ENCODE measurements at regions not wholly inside any gene's neighbourhood (a gene's known extent, or its start where the extent isn't known, plus 50 kb on each side); places are given as distances from the start of the nearest gene placed in this dataset.

GRCh38 chr16:17803625-17804410 lies 333.1 kb upstream of the XYLT1 start:
- TF ChIP-seq EZH2 (IDR thresholded peaks at IDR 0.05; ENCODE audit: insufficient read depth, poor library complexity, severe bottlenecking) (no peak), EZH2phosphoT487 (IDR thresholded peaks at IDR 0.05; ENCODE audit: insufficient read depth, low read depth) (no peak)
